LNCAP (cell line): ENCODE measurements at regions not wholly inside any gene's neighbourhood (a gene's known extent, or its start where the extent isn't known, plus 50 kb on each side); places are given as distances from the start of the nearest gene placed in this dataset.

ENCODE experiments used
- CTCF ChIP-seq: fragments of 450-650 bp; IDR thresholded peaks from 2 replicates; pipeline ENCODE4 v1.5.1; 2017; ENCODE audit warnings: mild to moderate bottlenecking

- TF ChIP-seq CTCF, result no peak
Observed at GRCh38 chr9:129481810-129482511, 138.9 kb downstream of the C9orf50 start.

DNA sequence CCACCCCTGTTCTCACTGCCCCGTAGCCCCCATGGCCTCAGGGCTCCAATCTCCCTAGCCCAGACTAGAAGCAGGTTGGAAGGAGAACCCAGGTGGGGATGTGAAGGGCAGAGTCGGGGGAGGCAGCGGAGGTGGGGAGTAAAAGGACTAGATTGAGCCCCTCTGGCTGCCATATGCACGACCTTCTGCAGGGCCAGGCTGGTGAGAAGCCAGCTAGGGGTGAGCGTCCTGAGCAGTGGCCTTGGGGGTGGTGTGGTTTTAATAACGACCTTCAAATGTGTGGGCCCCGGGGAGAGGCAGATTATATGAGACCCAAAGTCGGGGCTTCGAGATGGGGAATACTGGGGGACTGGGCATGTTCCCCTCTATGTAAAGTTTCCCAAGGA, 139.5 kb downstream of the C9orf50 start:
- no peak for TF ChIP-seq CTCF

DNA sequence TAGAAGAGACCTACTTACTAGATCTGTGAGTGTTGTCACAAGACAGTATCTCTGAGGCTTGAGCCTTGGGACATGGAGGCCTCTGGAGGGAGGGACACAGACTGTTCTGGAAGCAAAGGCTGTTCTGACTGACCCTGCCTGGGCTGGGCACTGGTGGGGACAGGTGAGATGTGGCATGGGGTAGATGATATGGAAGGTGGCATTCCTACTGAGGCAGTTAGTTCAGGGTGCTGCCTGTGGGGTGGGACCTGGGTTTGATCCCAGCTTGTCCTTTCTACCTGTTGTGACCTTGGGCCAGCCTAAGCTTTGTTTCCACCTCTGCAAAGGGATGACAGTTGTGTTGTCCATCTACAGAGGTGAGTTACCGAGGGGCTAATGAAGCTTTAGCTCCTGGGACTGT, 140.2 kb downstream of the C9orf50 start:
- TF ChIP-seq CTCF, result no peak

GRCh38 chr9:129480227-129480626, 140.7 kb downstream of the C9orf50 start:
- TF ChIP-seq CTCF, result no peak

DNA sequence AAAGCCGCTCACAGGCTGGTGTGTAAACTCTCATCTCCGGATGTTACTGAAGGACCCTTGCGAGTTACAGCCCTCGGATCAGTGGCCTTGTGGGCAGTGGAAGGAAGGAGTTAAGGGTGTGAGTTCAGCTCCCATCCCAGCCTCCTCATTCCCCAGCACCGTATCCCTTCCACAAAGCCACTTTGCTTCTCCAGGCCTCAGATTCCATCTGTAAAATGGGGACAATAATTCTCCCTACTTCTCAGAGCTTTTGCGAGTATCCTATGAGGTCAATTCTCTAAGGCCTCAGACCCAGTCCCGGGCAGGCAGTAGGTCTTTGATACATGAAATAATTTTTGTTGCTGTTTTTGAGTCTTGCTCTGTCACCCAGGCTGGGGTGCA, 141.3 kb downstream of the C9orf50 start:
- TF ChIP-seq CTCF, result no peak

DNA sequence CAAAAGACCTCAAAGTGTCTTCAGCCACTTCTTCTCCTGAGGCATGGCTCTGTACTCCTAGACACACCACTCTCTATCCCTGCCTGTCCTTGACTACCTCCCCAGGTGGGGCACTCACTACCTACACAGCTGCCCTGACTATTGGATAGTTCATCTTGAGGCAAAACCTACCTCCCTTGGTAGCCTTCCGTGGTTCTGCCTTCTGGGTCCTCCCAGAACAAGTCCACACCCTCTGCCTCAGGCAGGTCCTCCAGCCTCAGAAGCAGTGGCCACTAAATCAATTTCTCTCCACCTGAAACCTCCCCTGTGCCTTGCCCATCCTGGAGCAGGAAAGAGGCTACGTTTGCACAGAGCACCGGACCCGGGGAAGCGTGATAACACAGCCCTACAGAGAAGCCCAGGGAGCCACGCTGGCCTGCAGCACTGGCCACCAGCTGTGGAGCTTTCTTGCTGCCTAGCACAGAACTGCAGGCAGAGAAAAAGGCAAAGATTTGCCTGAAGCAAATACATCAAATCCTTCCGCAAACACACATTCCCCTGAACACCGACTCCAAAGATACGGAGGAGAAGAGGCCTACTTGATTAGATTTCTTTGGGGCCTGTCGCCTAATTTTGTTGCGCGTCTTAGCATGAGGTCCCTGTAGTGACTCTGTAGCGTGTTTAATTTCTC, 141.8 kb downstream of the C9orf50 start:
- no peak for TF ChIP-seq CTCF

DNA sequence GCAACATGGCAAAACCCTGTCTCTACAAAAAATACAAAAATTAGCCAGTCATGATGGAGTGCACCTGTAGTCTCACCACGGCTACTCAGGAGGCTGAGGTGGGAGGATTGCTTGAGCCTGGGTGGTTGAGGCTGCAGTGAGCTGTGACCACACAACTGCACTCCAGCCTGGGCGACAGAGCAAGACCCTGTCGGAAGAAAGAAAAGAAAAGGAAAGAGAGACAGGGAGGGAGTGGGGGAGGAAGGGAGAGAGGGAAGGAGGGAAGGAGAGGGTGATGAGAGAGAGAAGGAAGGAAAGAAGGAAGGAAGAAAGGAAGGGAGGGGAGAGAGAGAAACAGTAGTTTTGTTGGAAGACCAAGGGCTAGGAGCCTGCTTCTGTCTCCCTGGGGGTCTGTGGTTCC, 142.4 kb downstream of the C9orf50 start:
- TF ChIP-seq CTCF, result no peak
